ENCODE measurements at regions not wholly inside any gene's neighbourhood (a gene's known extent, or its start where the extent isn't known, plus 50 kb on each side); places are given as distances from the start of the nearest gene placed in this dataset.

- TF ChIP-seq, protein P1, sequence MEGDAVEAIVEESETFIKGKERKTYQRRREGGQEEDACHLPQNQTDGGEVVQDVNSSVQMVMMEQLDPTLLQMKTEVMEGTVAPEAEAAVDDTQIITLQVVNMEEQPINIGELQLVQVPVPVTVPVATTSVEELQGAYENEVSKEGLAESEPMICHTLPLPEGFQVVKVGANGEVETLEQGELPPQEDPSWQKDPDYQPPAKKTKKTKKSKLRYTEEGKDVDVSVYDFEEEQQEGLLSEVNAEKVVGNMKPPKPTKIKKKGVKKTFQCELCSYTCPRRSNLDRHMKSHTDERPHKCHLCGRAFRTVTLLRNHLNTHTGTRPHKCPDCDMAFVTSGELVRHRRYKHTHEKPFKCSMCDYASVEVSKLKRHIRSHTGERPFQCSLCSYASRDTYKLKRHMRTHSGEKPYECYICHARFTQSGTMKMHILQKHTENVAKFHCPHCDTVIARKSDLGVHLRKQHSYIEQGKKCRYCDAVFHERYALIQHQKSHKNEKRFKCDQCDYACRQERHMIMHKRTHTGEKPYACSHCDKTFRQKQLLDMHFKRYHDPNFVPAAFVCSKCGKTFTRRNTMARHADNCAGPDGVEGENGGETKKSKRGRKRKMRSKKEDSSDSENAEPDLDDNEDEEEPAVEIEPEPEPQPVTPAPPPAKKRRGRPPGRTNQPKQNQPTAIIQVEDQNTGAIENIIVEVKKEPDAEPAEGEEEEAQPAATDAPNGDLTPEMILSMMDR (conservative IDR thresholded peaks at IDR 0.05; ENCODE audit: low read depth, low read length), result no peak
- TF ChIP-seq EZH2phosphoT487 (IDR thresholded peaks at IDR 0.05; ENCODE audit: borderline replicate concordance, low read length) (no peak), EZH2 (IDR thresholded peaks at IDR 0.05; ENCODE audit: low read length, unreplicated experiment) (no peak)
These were observed 282.3 kb upstream of the TUT7 start for GRCh38 chr9:86636519-86636918.

All from PC-3 (cell line).